ENCODE measurements at regions not wholly inside any gene's neighbourhood (a gene's known extent, or its start where the extent isn't known, plus 50 kb on each side); places are given as distances from the start of the nearest gene placed in this dataset.

DNA sequence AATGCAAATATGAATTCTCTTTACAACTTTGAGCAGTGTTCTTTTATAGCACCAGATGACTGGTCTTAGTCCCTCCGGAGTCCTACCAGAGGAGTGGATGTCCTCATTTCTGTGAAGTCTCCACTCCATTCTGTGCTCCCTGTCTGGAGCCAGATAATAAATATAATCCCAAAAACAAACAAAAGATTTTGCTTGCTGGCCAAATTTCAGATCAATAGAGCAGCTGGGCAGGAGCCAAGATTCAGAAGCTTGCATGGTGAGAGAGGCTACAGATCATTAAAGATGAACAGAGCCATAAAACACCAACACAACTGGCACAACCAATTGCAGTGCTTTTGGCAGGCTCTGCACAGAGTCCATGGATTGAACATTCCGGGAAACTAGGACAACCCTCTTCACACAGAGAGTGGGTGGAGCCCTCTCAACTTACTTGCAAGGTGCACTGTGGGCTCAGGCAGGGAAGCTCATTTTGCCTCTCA, 231.5 kb upstream of the SNX7 start:
- no peak overlapping the region for H3K4me3 ChIP-seq (ENCODE audit: insufficient read depth, low read depth, low read length)
- WGBS, 2 experiments = 85 to 87% methylated on average over 2 of the region's 2 CpGs
- peaks cover 5% of the 10 kb centered on the region for H3K4me1 ChIP-seq (ENCODE audit: control insufficient read depth, insufficient read depth, low read length)
- no peaks in the 10 kb centered on the region for H3K9me3 ChIP-seq (ENCODE audit: control insufficient read depth, low read length)
- no peaks in the 10 kb centered on the region for H3K27me3 ChIP-seq (ENCODE audit: control insufficient read depth, insufficient read depth, low read length, poor library complexity, severe bottlenecking)
- no peak overlapping the region for H3K27ac ChIP-seq (ENCODE audit: insufficient read depth, low read depth, low read length, poor library complexity, severe bottlenecking)
- no peaks in the 10 kb centered on the region for H3K36me3 ChIP-seq (ENCODE audit: control insufficient read depth, insufficient read depth, low read length)

DNA sequence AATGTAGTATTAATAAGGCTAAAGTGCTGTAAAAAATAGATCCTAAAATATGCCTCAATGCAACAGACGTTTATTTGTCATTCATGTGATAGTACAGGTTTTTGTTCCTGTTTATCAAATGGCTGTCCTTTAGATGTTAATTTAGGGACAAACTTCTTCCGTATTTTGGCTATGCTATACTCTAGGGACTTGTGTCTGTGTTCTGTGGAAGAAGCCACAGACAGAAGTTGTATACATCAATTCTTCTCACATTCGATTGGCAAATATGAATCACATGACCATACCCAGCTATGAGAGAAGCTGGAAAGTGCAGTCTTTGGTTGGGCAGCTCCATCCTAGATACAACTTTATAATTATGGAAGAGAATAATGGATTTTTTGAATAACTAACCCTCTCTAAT, 232.7 kb upstream of the SNX7 start:
- Histone ChIP-seq H3K4me3 (ENCODE audit: insufficient read depth, low read depth, low read length) (no peak overlapping the region), H3K27ac (ENCODE audit: insufficient read depth, low read depth, low read length, poor library complexity, severe bottlenecking) (no peak overlapping the region), H3K36me3 (ENCODE audit: control insufficient read depth, insufficient read depth, low read length) (no peaks in the 10 kb centered on the region), H3K9me3 (ENCODE audit: control insufficient read depth, low read length) (no peaks in the 10 kb centered on the region), H3K27me3 (ENCODE audit: control insufficient read depth, insufficient read depth, low read length, poor library complexity, severe bottlenecking) (no peaks in the 10 kb centered on the region), H3K4me1 (ENCODE audit: control insufficient read depth, insufficient read depth, low read length) (peaks cover 5% of the 10 kb centered on the region)
- 96 to 100% methylated on average over 1 to 3 of the region's 3 CpGs for WGBS, 2 experiments

DNA sequence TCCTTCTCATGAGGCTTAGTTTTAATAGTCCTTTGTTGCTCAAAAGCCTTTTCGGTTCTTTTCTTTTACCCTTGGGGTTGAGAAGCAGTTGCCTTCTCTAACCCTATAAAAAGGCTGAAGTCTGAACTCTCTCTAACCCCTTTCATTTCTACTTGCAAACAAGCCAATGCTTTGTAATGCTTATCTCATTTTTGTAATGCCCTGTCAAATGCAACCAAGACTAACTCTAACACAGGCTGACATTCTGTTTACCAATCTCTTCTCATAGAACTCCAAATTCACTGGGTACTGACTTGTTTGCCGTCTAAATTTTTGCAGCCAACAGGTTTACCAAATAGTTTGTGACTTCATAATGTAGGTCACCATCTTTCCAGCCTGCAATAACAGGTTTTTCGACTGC, 233.9 kb upstream of the SNX7 start:
- Histone ChIP-seq H3K9me3 (ENCODE audit: control insufficient read depth, low read length) (no peaks in the 10 kb centered on the region), H3K36me3 (ENCODE audit: control insufficient read depth, insufficient read depth, low read length) (no peaks in the 10 kb centered on the region), H3K27ac (ENCODE audit: insufficient read depth, low read depth, low read length, poor library complexity, severe bottlenecking) (no peak overlapping the region), H3K4me1 (ENCODE audit: control insufficient read depth, insufficient read depth, low read length) (peaks cover 5% of the 10 kb centered on the region), H3K27me3 (ENCODE audit: control insufficient read depth, insufficient read depth, low read length, poor library complexity, severe bottlenecking) (no peaks in the 10 kb centered on the region), H3K4me3 (ENCODE audit: insufficient read depth, low read depth, low read length) (no peak overlapping the region)
- 78 to 87% methylated on average over 3 of the region's 3 CpGs for WGBS, 2 experiments

DNA sequence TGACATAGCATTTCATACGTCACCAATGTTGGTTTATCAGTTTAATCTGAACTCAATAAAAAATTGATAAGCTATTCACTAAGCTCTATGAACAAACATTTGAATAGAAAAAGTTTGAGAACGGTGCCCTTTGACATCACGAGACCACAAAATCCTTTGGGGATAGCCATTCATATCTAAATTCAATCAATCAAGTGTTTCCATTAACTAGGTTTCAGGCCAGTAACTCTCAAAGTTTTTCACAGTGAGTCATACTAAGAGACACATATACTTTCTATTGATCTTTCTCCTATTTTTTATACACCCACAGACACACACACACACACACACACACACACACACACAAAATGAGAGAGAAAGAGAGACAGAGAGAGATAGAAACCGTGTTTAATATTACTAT, 235.4 kb upstream of the SNX7 start:
- H3K4me1 ChIP-seq (ENCODE audit: control insufficient read depth, insufficient read depth, low read length) = peaks cover 5% of the 10 kb centered on the region
- H3K9me3 ChIP-seq (ENCODE audit: control insufficient read depth, low read length) = no peaks in the 10 kb centered on the region
- no peak overlapping the region for H3K27ac ChIP-seq (ENCODE audit: insufficient read depth, low read depth, low read length, poor library complexity, severe bottlenecking)
- no peaks in the 10 kb centered on the region for H3K36me3 ChIP-seq (ENCODE audit: control insufficient read depth, insufficient read depth, low read length)
- 92 to 99% methylated on average over 3 to 4 of the region's 4 CpGs for WGBS, 2 experiments
- H3K27me3 ChIP-seq (ENCODE audit: control insufficient read depth, insufficient read depth, low read length, poor library complexity, severe bottlenecking) = no peaks in the 10 kb centered on the region
- no peak overlapping the region for H3K4me3 ChIP-seq (ENCODE audit: insufficient read depth, low read depth, low read length)

DNA sequence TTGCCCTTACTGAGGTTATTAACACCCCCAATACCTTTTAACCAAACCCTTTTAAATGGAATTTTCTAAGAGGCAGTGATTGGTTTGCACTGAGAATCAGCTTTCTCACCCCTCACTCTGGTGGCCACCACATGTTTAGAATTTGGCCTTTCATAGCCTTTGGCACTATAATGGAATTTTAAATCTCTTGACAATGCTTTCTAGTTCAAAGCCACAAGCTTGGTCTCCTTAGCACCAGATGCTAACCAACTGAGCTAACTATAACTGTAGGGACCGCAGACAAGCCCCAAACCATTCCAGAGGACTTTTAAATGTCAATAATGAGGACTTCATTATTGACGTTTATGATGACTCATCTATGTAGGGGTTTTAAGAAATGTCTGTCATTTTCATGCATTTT, 238.7 kb upstream of the SNX7 start:
- no peaks in the 10 kb centered on the region for H3K9me3 ChIP-seq (ENCODE audit: control insufficient read depth, low read length)
- H3K27me3 ChIP-seq (ENCODE audit: control insufficient read depth, insufficient read depth, low read length, poor library complexity, severe bottlenecking) = no peaks in the 10 kb centered on the region
- no peak overlapping the region for H3K4me3 ChIP-seq (ENCODE audit: insufficient read depth, low read depth, low read length)
- peaks cover 3% of the 10 kb centered on the region for H3K4me1 ChIP-seq (ENCODE audit: control insufficient read depth, insufficient read depth, low read length)
- WGBS, 2 experiments = 89 to 100% methylated on average over 2 of the region's 2 CpGs
- no peak overlapping the region for H3K27ac ChIP-seq (ENCODE audit: insufficient read depth, low read depth, low read length, poor library complexity, severe bottlenecking)
- no peaks in the 10 kb centered on the region for H3K36me3 ChIP-seq (ENCODE audit: control insufficient read depth, insufficient read depth, low read length)

DNA sequence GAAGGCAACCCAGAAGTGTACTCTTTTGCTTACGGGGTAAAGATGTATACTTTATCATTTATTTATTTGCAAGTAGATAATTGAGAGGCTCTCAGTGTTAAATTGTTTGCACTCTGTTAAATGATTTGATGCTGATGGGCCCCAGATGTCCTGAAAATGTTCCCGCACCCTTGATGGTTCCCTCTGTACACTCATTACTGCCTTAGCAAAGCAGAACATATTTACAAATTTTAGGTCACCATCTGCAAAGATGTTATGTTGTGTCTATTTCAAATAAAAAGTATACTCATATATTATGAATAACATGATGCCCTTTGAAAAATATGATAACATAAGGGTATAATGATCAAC, 240.5 kb upstream of the SNX7 start:
- WGBS, 2 experiments = 100% methylated on average over 2 of the region's 2 CpGs; no CpG with 5 or more reads in 1 of the 2 experiments
- H3K4me1 ChIP-seq (ENCODE audit: control insufficient read depth, insufficient read depth, low read length) = no peaks in the 10 kb centered on the region
- H3K27me3 ChIP-seq (ENCODE audit: control insufficient read depth, insufficient read depth, low read length, poor library complexity, severe bottlenecking) = no peaks in the 10 kb centered on the region
- no peak overlapping the region for H3K4me3 ChIP-seq (ENCODE audit: insufficient read depth, low read depth, low read length)
- H3K9me3 ChIP-seq (ENCODE audit: control insufficient read depth, low read length) = no peaks in the 10 kb centered on the region
- no peak overlapping the region for H3K27ac ChIP-seq (ENCODE audit: insufficient read depth, low read depth, low read length, poor library complexity, severe bottlenecking)
- H3K36me3 ChIP-seq (ENCODE audit: control insufficient read depth, insufficient read depth, low read length) = no peaks in the 10 kb centered on the region

DNA sequence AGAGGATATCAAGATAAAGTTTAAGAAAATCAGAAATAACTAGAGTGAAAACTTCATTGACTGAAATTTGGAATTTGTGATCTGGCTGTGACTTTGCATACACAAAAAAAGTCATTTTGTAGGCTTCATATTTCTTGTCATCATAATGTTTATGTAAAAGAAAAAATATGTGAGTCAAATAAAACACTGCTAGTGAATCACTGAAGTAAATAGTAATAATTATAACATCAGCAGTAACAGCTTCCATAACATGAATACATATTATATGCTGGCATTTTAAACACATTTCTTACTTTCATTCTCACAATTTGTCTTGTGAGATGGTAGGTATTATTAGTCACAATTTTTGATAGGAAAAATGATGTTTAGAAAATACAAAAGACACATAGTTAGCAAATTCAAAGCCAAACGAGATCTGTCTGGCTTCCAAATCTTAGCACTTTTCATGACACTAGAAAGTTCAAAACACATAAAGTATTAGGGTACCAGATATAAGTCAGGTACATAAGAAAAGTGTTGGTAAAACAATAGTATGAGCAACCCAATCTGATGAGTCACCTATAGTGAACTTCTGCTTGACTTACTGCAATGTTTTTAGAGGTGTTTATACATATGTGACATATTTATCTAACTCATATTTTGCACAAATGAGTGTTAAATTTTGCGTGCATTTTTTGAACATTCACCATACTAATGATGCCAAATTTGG, 241.0 kb upstream of the SNX7 start:
- no peak overlapping the region for H3K4me3 ChIP-seq (ENCODE audit: insufficient read depth, low read depth, low read length)
- H3K9me3 ChIP-seq (ENCODE audit: control insufficient read depth, low read length) = no peaks in the 10 kb centered on the region
- no peak overlapping the region for H3K27ac ChIP-seq (ENCODE audit: insufficient read depth, low read depth, low read length, poor library complexity, severe bottlenecking)
- no peaks in the 10 kb centered on the region for H3K36me3 ChIP-seq (ENCODE audit: control insufficient read depth, insufficient read depth, low read length)
- no peaks in the 10 kb centered on the region for H3K4me1 ChIP-seq (ENCODE audit: control insufficient read depth, insufficient read depth, low read length)
- WGBS, 2 experiments = 80% methylated on average over 2 of the region's 2 CpGs; no CpG with 5 or more reads in 1 of the 2 experiments
- no peaks in the 10 kb centered on the region for H3K27me3 ChIP-seq (ENCODE audit: control insufficient read depth, insufficient read depth, low read length, poor library complexity, severe bottlenecking)

DNA sequence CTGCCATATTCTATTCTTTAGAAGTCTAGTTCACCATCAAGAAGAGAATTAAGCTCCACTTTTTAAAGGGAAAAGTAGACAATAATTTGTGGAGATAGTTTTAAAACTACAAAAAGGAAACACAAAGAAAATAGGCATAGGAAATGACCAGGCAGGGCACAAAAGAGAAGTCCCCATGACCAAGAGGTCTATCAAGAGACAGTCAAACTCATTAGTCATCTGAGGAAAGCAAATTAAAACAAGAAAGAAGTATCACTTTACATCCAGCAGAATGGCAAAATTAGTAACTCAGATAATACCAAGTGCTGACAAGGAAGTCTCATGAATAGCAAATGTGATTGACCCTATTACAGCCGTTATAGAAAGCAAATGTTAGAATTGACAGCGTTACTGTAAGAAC, 243.7 kb upstream of the SNX7 start:
- Histone ChIP-seq H3K9me3 (ENCODE audit: control insufficient read depth, low read length) (no peaks in the 10 kb centered on the region), H3K36me3 (ENCODE audit: control insufficient read depth, insufficient read depth, low read length) (no peaks in the 10 kb centered on the region), H3K27me3 (ENCODE audit: control insufficient read depth, insufficient read depth, low read length, poor library complexity, severe bottlenecking) (no peaks in the 10 kb centered on the region), H3K4me3 (ENCODE audit: insufficient read depth, low read depth, low read length) (no peak overlapping the region), H3K4me1 (ENCODE audit: control insufficient read depth, insufficient read depth, low read length) (no peaks in the 10 kb centered on the region), H3K27ac (ENCODE audit: insufficient read depth, low read depth, low read length, poor library complexity, severe bottlenecking) (no peak overlapping the region)
- WGBS, 2 experiments = 94 to 100% methylated on average over 2 of the region's 2 CpGs

DNA sequence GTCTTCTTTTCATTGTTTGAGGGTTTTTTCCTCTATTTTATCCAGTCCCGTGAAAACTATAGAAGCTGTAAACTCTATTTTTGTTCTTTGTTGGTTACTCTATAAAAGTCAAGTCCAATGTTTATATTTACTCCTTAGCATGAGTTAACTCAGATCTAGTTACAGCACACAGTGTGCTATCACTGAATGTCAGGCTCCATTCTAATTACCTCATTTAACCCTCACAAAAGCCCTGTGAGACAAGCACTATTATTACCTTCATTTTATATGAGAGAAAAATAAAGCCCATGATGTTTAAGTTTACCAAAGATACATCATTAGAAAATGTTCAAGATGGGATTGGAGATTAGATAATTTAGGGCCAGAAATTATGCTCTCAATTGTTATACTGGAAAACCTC, 251.4 kb upstream of the SNX7 start:
- 100% methylated on average over 1 of the region's 1 CpG; no CpG with 5 or more reads in 1 of the 2 experiments for WGBS, 2 experiments
- no peak overlapping the region for H3K27ac ChIP-seq (ENCODE audit: insufficient read depth, low read depth, low read length, poor library complexity, severe bottlenecking)
- H3K36me3 ChIP-seq (ENCODE audit: control insufficient read depth, insufficient read depth, low read length) = no peaks in the 10 kb centered on the region
- H3K27me3 ChIP-seq (ENCODE audit: control insufficient read depth, insufficient read depth, low read length, poor library complexity, severe bottlenecking) = no peaks in the 10 kb centered on the region
- H3K9me3 ChIP-seq (ENCODE audit: control insufficient read depth, low read length) = no peaks in the 10 kb centered on the region
- no peaks in the 10 kb centered on the region for H3K4me1 ChIP-seq (ENCODE audit: control insufficient read depth, insufficient read depth, low read length)
- no peak overlapping the region for H3K4me3 ChIP-seq (ENCODE audit: insufficient read depth, low read depth, low read length)

DNA sequence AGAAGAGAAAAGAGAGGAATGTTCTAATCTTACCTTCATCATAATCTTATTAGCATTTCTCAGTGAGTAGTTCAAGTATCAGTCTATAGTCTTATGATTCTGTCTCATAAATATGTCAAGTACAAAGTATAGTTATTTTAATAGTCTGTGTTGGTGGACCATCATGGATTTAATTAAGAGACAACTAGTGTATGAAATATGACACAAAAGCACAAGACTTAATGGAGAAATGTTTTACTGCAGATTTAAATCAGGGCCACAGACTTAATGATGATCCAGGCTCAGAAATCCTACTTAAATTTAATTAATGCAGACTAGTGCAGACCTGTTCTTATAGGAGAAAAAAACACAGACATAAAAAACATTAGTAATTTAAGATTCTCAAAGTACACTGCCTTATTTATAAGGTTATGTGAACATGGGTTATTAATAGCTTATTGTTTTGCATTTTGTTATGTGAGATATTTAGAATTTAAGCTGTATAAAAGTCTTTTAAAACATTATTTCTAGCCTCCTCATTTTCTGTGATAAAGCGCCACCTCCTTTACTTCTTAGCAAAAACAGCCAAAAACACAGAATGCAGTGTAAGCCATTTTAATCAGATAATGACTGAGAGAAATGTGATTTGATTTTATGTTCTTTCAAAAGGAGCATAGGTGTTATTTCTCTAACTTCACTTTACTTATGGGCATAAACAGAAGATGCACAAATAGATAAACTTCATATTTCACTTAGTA, 255.0 kb upstream of the SNX7 start:
- H3K9me3 ChIP-seq (ENCODE audit: control insufficient read depth, low read length) = no peaks in the 10 kb centered on the region
- no peak overlapping the region for H3K27ac ChIP-seq (ENCODE audit: insufficient read depth, low read depth, low read length, poor library complexity, severe bottlenecking)
- H3K4me1 ChIP-seq (ENCODE audit: control insufficient read depth, insufficient read depth, low read length) = no peaks in the 10 kb centered on the region
- no peak overlapping the region for H3K4me3 ChIP-seq (ENCODE audit: insufficient read depth, low read depth, low read length)
- no CpG with 5 or more reads among the region's 1 CpG for WGBS, 2 experiments
- no peaks in the 10 kb centered on the region for H3K36me3 ChIP-seq (ENCODE audit: control insufficient read depth, insufficient read depth, low read length)
- H3K27me3 ChIP-seq (ENCODE audit: control insufficient read depth, insufficient read depth, low read length, poor library complexity, severe bottlenecking) = no peaks in the 10 kb centered on the region
